ENCODE measurements at regions not wholly inside any gene's neighbourhood (a gene's known extent, or its start where the extent isn't known, plus 50 kb on each side); places are given as distances from the start of the nearest gene placed in this dataset.

GRCh38 chr2:226174390-226174789 is 625.2 kb downstream of the IRS1 start:
- DNase-seq (ENCODE audit: low read depth in 1 of 2, low spot score in 1 of 2), result no peak
- Histone ChIP-seq H3K27me3 (ENCODE audit: insufficient read depth, poor library complexity, severe bottlenecking) (no peaks in the 10 kb centered on the region), H3K4me3 (replicated peaks; ENCODE audit: insufficient read depth, low read length) (no peak overlapping the region), H3K27ac (replicated peaks) (no peak overlapping the region)
- no peak for TF ChIP-seq GABPA (IDR thresholded peaks at IDR 0.05; ENCODE audit: low read depth)
- no peak for TF ChIP-seq CTCF (IDR thresholded peaks at IDR 0.05; ENCODE audit: insufficient read depth, low read length)
- TF ChIP-seq REST (IDR thresholded peaks at IDR 0.05; ENCODE audit: insufficient replicate concordance, low read depth), result no peak
- TF ChIP-seq SPI1 (IDR thresholded peaks at IDR 0.05; ENCODE audit: borderline replicate concordance, low read depth), result no peak
- no peak for TF ChIP-seq POLR2AphosphoS5 (IDR thresholded peaks at IDR 0.05; ENCODE audit: low read depth)

- Histone ChIP-seq H3K27me3 (ENCODE audit: insufficient read depth, poor library complexity, severe bottlenecking) (no peaks in the 10 kb centered on the region), H3K27ac (replicated peaks) (no peak overlapping the region), H3K4me3 (replicated peaks; ENCODE audit: insufficient read depth, low read length) (no peak overlapping the region)
- no peak for DNase-seq (ENCODE audit: low read depth in 1 of 2, low spot score in 1 of 2)
- no peak for TF ChIP-seq REST (IDR thresholded peaks at IDR 0.05; ENCODE audit: insufficient replicate concordance, low read depth)
- no peak for TF ChIP-seq CTCF (IDR thresholded peaks at IDR 0.05; ENCODE audit: insufficient read depth, low read length)
- TF ChIP-seq SPI1 (IDR thresholded peaks at IDR 0.05; ENCODE audit: borderline replicate concordance, low read depth), result no peak
- TF ChIP-seq GABPA (IDR thresholded peaks at IDR 0.05; ENCODE audit: low read depth), result no peak
- TF ChIP-seq POLR2AphosphoS5 (IDR thresholded peaks at IDR 0.05; ENCODE audit: low read depth), result no peak
Measured at GRCh38 chr2:226172939-226173338, 626.7 kb downstream of the IRS1 start.

GRCh38 chr2:226172309-226172708 is 627.3 kb downstream of the IRS1 start:
- no peak overlapping the region for H3K27ac ChIP-seq (replicated peaks)
- no peak overlapping the region for H3K4me3 ChIP-seq (replicated peaks; ENCODE audit: insufficient read depth, low read length)
- no peak for DNase-seq (ENCODE audit: low read depth in 1 of 2, low spot score in 1 of 2)
- TF ChIP-seq SPI1 (IDR thresholded peaks at IDR 0.05; ENCODE audit: borderline replicate concordance, low read depth), result no peak
- no peak for TF ChIP-seq POLR2AphosphoS5 (IDR thresholded peaks at IDR 0.05; ENCODE audit: low read depth)
- no peaks in the 10 kb centered on the region for H3K27me3 ChIP-seq (ENCODE audit: insufficient read depth, poor library complexity, severe bottlenecking)

- TF ChIP-seq REST (IDR thresholded peaks at IDR 0.05; ENCODE audit: insufficient replicate concordance, low read depth) (no peak), SPI1 (IDR thresholded peaks at IDR 0.05; ENCODE audit: borderline replicate concordance, low read depth) (no peak), GABPA (IDR thresholded peaks at IDR 0.05; ENCODE audit: low read depth) (no peak), CTCF (IDR thresholded peaks at IDR 0.05; ENCODE audit: insufficient read depth, low read length) (no peak), POLR2AphosphoS5 (IDR thresholded peaks at IDR 0.05; ENCODE audit: low read depth) (no peak)
- DNase-seq (ENCODE audit: low read depth in 1 of 2, low spot score in 1 of 2), result no peak
- H3K4me3 ChIP-seq (replicated peaks; ENCODE audit: insufficient read depth, low read length), result no peak overlapping the region
- H3K27ac ChIP-seq (replicated peaks), result no peak overlapping the region
- no peaks in the 10 kb centered on the region for H3K27me3 ChIP-seq (ENCODE audit: insufficient read depth, poor library complexity, severe bottlenecking)
Measured at GRCh38 chr2:226169751-226170581, 629.7 kb downstream of the IRS1 start.
